CD14-positive monocyte (primary cell): ENCODE measurements at regions not wholly inside any gene's neighbourhood (a gene's known extent, or its start where the extent isn't known, plus 50 kb on each side); places are given as distances from the start of the nearest gene placed in this dataset.

Experiments used
- DNase-seq, 3 donors: peaks; one replicate each; pipeline ENCODE4 v3.0.0-alpha.2; 2011 to 2022
- H2AFZ ChIP-seq: 2 replicates; pipeline ENCODE4 v1.6.0; 2012; ENCODE audit warnings: mild to moderate bottlenecking, low read depth, low read length, inconsistent platforms; ENCODE audit not compliant: insufficient read depth, poor library complexity, severe bottlenecking
- H3K27ac ChIP-seq, 2 donors: 1 replicate in 1 of 2; 2 replicates in 1 of 2; pipeline ENCODE4 v1.5.1; 2012 to 2013; ENCODE audit warnings: low read length in 2 of 2, control low read depth in 1 of 2, inconsistent platforms in 1 of 2, low read depth in 1 of 2, mild to moderate bottlenecking in 1 of 2
- H3K27me3 ChIP-seq, 2 donors: one replicate each; pipeline versions ENCODE4 v1.6.0 to v1.6.1; 2011 to 2013; ENCODE audit warnings: low read length in 2 of 2; ENCODE audit not compliant: control insufficient read depth in 2 of 2, insufficient read depth in 2 of 2
- H3K36me3 ChIP-seq, 2 donors: replicated peaks in 1 of 2; 1 replicate in 1 of 2; 2 replicates in 1 of 2; pipeline versions ENCODE4 v1.5.1 to v1.6.1; 2012 to 2013; ENCODE audit warnings: low read length in 2 of 2, control low read depth in 1 of 2, inconsistent platforms in 1 of 2, mild to moderate bottlenecking in 1 of 2; ENCODE audit not compliant: insufficient read depth in 2 of 2, control insufficient read depth in 1 of 2
- H3K4me1 ChIP-seq, 2 donors: 1 replicate in 1 of 2; 2 replicates in 1 of 2; pipeline versions ENCODE4 v1.5.1 to v1.6.1; 2012 to 2013; ENCODE audit warnings: low read length in 2 of 2, control low read depth in 1 of 2, inconsistent platforms in 1 of 2, mild to moderate bottlenecking in 1 of 2, moderate library complexity in 1 of 2; ENCODE audit not compliant: insufficient read depth in 2 of 2, control insufficient read depth in 1 of 2
- H3K4me2 ChIP-seq: replicated peaks from 2 replicates; pipeline ENCODE3; 2012; ENCODE audit warnings: low read length, moderate library complexity, mild to moderate bottlenecking; ENCODE audit not compliant: poor library complexity, severe bottlenecking; ENCODE audit errors: extremely low read depth
- H3K4me3 ChIP-seq, 3 experiments: fragments of 200-600 bp in 1 of 3; sonication (generic) in 1 of 3; replicated peaks in 1 of 3; 1 replicate in 2 of 3; 2 replicates in 1 of 3; pipeline ENCODE4 v1.5.1; 2011 to 2013; ENCODE audit warnings: low read length in 3 of 3, mild to moderate bottlenecking in 3 of 3, control low read depth in 2 of 3, low read depth in 2 of 3, inconsistent platforms in 1 of 3, moderate library complexity in 1 of 3
- H3K79me2 ChIP-seq: 2 replicates; pipeline ENCODE4 v1.6.0; 2012; ENCODE audit warnings: mild to moderate bottlenecking, control low read depth, inconsistent platforms, low read length, moderate library complexity; ENCODE audit not compliant: insufficient read depth
- H3K9ac ChIP-seq: 2 replicates; pipeline ENCODE4 v1.6.0; 2017; ENCODE audit warnings: low read length, mild to moderate bottlenecking; ENCODE audit not compliant: insufficient read depth, poor library complexity, severe bottlenecking
- H3K9me3 ChIP-seq, 2 donors: replicated peaks in 1 of 2; 1 replicate in 1 of 2; 2 replicates in 1 of 2; pipeline versions ENCODE4 v1.5.1 to v1.6.1; 2012 to 2013; ENCODE audit warnings: low read length in 2 of 2, control low read depth in 1 of 2; ENCODE audit not compliant: control insufficient read depth in 1 of 2, insufficient read depth in 1 of 2
- H4K20me1 ChIP-seq: 2 replicates; pipeline ENCODE4 v1.6.0; 2012; ENCODE audit warnings: mild to moderate bottlenecking, low read length, control low read depth, moderate library complexity; ENCODE audit not compliant: insufficient read depth
- H3K27ac Mint-ChIP-seq, 7 donors: one replicate each; pipeline ENCODE4 v1.8.0; 2020; ENCODE audit warnings: mild to moderate bottlenecking in 7 of 7, mixed read lengths in 7 of 7, moderate library complexity in 6 of 7, inconsistent platforms in 2 of 7
- H3K27me3 Mint-ChIP-seq, 3 donors: one replicate each; pipeline ENCODE4 v1.8.0; 2021 to 2022; ENCODE audit warnings: low read depth in 3 of 3, mild to moderate bottlenecking in 3 of 3, mixed read lengths in 3 of 3, moderate library complexity in 3 of 3, inconsistent platforms in 1 of 3
- H3K36me3 Mint-ChIP-seq, 2 donors: one replicate each; pipeline ENCODE4 v1.8.0; 2020; ENCODE audit warnings: mixed read lengths in 2 of 2, inconsistent platforms in 1 of 2, mild to moderate bottlenecking in 1 of 2
- H3K4me1 Mint-ChIP-seq: one replicate; pipeline ENCODE4 v1.8.0; 2020; ENCODE audit warnings: mild to moderate bottlenecking, mixed read lengths
- H3K4me3 Mint-ChIP-seq, 2 donors: one replicate each; pipeline ENCODE4 v1.8.0; 2020; ENCODE audit warnings: mild to moderate bottlenecking in 2 of 2, mixed read lengths in 2 of 2, moderate library complexity in 1 of 2
- H3K9me3 Mint-ChIP-seq, 7 donors: one replicate each; pipeline ENCODE4 v1.8.0; 2020 to 2022; ENCODE audit warnings: mixed read lengths in 7 of 7, mild to moderate bottlenecking in 6 of 7, moderate library complexity in 6 of 7, inconsistent platforms in 2 of 7
- WGBS: methylation state at CpG from one replicate; pipeline ENCODE4 v1.1.5; 2013; ENCODE audit warnings: missing lambda C conversion rate; ENCODE audit not compliant: insufficient coverage; 5-methylcytosine and 5-hydroxymethylcytosine counted together
- intact Hi-C, 2 donors: fragments of 100-400 bp; cut with micrococcal nuclease; formaldehyde crosslinking; loops; one replicate each; pipeline versions ENCODE4 v1.15.0 to v1.15.1; 2023
- TF ChIP-seq, protein P1 (sequence below): fragments of 200-600 bp; IDR thresholded peaks from one replicate; pipeline ENCODE4 v1.8.0; 2022; ENCODE audit warnings: antibody characterized with exemption, mild to moderate bottlenecking

DNA sequence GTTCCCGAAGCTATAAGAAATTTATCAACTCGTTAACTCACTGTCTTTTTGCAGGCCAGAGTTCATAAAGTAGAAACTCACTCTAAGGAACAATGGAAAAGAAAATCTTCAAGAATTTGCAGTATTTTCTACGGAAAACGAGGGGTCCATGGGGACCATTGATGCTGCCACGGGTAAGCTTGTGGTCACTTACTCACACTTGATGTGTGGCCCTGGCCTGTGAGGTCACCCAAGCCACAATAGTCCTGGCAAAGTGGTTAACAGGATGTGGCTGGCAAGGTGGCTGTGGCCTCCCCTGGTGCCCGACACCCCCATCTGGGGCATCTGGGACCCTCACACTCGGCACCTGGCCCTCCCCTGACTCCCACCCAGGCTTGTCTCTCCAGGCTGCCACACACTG is 123.4 kb downstream of the C6orf118 start:
- Histone ChIP-seq H3K4me2 (no peak overlapping the region), H3K9ac (no peak overlapping the region), H3K9me3 (peaks cover 22 to 38% of the 10 kb centered on the region in 2 donors), H3K27me3 (no peaks in the 10 kb centered on the region), H3K27ac (no peak overlapping the region), H3K4me3 (no peak overlapping the region), H3K36me3 (no peaks in the 10 kb centered on the region), H4K20me1 (no peaks in the 10 kb centered on the region), H3K79me2 (no peaks in the 10 kb centered on the region), H3K4me1 (no peaks in the 10 kb centered on the region), H2AFZ (no peak overlapping the region)
- Mint-ChIP-seq H3K9me3 (peaks cover 3 to 17% (median 14%) of the 10 kb centered on the region in 7 donors), H3K4me1 (no peaks in the 10 kb centered on the region), H3K4me3 (no peak overlapping the region), H3K36me3 (no peaks in the 10 kb centered on the region), H3K27me3 (no peaks in the 10 kb centered on the region), H3K27ac (no peak overlapping the region)
- DNase-seq, result no peak
- TF ChIP-seq, protein P1, sequence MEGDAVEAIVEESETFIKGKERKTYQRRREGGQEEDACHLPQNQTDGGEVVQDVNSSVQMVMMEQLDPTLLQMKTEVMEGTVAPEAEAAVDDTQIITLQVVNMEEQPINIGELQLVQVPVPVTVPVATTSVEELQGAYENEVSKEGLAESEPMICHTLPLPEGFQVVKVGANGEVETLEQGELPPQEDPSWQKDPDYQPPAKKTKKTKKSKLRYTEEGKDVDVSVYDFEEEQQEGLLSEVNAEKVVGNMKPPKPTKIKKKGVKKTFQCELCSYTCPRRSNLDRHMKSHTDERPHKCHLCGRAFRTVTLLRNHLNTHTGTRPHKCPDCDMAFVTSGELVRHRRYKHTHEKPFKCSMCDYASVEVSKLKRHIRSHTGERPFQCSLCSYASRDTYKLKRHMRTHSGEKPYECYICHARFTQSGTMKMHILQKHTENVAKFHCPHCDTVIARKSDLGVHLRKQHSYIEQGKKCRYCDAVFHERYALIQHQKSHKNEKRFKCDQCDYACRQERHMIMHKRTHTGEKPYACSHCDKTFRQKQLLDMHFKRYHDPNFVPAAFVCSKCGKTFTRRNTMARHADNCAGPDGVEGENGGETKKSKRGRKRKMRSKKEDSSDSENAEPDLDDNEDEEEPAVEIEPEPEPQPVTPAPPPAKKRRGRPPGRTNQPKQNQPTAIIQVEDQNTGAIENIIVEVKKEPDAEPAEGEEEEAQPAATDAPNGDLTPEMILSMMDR, result no peak
- 59% methylated on average over 4 of the region's 7 CpGs for WGBS
- intact Hi-C loops, result no loop called here

DNA sequence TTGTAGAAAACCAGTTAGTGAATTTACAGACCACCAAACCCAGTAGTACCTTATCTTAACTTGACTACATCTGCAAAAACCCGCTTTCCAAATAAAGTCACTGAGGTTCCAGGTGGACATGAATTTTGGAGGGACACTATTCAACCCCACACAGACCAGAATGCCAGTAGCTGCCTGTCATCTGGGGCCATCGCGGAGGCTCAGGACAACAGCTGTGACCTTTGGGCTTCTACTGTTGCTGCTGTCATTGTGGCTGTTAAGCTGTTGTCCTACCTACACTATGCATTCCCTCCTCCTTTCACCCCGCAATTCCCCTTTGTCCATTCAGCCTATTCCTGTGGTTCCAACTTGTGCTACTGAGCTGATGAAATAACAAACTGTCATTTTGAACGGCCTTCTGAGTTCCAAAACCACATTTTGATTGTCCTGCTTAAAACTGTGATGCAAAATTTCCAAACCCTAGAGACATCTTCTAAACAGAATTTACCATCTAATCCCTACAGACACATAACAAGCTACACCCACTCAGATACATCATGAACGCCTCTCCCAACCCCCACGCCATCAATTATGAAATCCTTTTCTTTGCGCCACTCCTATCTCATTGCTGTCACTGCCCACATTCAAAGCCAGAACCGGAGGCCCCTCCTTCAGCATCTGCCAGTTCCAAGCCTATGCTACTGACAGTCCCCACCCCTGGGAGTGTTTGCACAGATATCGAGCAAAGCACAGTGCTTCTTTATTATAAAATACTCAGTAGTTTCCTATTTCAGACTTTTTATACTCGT is 125.0 kb downstream of the C6orf118 start:
- Mint-ChIP-seq H3K9me3 (peaks cover 3 to 19% (median 12%) of the 10 kb centered on the region in 7 donors), H3K27me3 (no peaks in the 10 kb centered on the region), H3K4me1 (no peaks in the 10 kb centered on the region), H3K27ac (no peak overlapping the region), H3K4me3 (no peak overlapping the region), H3K36me3 (no peaks in the 10 kb centered on the region)
- Histone ChIP-seq H3K9ac (no peak overlapping the region), H3K9me3 (peaks cover 25 to 38% of the 10 kb centered on the region in 2 donors), H3K79me2 (no peaks in the 10 kb centered on the region), H3K4me1 (no peaks in the 10 kb centered on the region), H3K27ac (no peak overlapping the region), H4K20me1 (no peaks in the 10 kb centered on the region), H2AFZ (no peak overlapping the region), H3K4me2 (no peak overlapping the region), H3K4me3 (no peak overlapping the region), H3K36me3 (no peaks in the 10 kb centered on the region), H3K27me3 (no peaks in the 10 kb centered on the region)
- WGBS, result 86% methylated on average over 11 of the region's 11 CpGs
- TF ChIP-seq, protein P1, result no peak
- DNase-seq, result no peak
- intact Hi-C loops, result no loop called here
